ENCODE measurements at regions not wholly inside any gene's neighbourhood (a gene's known extent, or its start where the extent isn't known, plus 50 kb on each side); places are given as distances from the start of the nearest gene placed in this dataset.

GRCh38 chr6:87995461-87995860 is 52.2 kb upstream of the SPACA1 start:
- DNase-seq: no peak

GRCh38 chr6:87993356-87993755 is 54.3 kb upstream of the SPACA1 start:
- no peak for DNase-seq

DNA sequence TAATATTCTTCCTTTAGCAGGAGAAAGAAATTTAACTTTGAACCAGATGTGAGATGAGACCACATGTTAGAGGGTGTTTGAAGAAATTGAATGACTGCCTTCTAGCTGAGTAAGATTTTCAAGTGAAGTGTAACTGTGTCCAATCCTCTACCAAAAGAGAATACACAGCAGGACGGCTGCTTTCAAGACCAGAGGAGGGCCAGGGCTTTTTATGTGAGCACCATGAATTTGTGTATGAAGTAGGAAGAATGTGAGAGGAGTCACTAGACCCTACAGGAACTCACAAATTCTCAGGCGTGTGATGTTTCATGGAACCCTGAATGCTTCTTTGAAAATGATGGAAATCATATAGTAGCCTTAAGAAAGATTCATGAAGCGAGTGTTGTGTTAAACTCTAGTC is 56.8 kb upstream of the SPACA1 start:
- no peak for DNase-seq

DNA sequence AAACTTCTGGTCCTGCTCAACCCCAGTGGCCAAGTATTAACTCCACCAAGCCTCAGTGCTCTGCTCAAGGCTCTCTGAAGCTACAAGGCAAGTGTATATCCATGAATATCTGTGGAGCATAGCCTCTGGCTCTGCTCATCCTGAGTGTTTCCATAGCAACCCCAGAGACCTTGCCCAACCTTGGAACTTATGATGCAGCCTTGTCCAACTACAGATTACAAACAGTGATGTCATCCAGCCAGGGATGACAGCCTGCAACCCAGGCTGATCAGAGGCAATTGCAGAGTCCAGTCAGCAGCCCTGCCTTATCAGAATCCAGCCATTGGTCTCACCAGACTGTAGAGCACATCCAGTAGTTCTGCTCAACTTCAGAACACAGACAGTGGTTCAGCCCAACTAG is 65.5 kb upstream of the SPACA1 start:
- DNase-seq: no peak

GRCh38 chr6:87979737-87980136 is 67.9 kb upstream of the SPACA1 start:
- DNase-seq: no peak

GRCh38 chr6:87976616-87977015 is 71.0 kb upstream of the SPACA1 start:
- DNase-seq: no peak

- DNase-seq: no peak
These were observed 72.1 kb upstream of the SPACA1 start for GRCh38 chr6:87975561-87975960.

GRCh38 chr6:87972279-87972678 is 75.4 kb upstream of the SPACA1 start:
- DNase-seq: no peak

DNA sequence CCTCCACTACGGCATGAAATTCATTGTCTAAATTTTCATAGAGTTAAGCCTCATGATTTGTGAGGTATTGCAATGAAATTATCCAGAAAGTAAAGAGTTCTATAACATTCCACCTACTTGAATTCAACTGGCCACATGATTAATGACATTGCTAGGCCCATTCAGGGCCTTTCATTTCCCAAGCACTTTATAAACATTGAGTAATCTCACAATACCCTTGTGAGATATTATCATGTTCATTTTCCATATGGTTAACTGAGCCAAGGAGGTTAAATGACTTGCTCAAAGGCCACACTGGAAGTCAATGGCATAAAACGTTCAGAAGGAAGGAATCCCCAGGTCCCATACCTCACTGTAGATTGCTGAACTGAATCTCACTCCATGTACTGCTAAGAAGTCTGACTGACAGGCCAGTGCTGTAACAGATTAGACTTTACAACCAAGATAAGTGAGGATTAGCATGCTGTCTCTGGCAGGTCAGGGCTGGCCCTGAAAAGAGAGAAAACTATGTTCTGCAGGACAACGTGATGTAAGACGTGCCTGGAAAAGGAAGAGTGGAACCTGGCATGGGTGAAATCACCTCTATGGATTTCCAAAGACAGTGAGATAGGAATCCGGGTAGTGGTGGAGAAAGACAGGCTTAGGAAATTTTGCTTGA is 75.9 kb upstream of the SPACA1 start:
- DNase-seq: no peak

GRCh38 chr6:87968435-87969278 is 79.0 kb upstream of the SPACA1 start:
- DNase-seq: no peak

DNA sequence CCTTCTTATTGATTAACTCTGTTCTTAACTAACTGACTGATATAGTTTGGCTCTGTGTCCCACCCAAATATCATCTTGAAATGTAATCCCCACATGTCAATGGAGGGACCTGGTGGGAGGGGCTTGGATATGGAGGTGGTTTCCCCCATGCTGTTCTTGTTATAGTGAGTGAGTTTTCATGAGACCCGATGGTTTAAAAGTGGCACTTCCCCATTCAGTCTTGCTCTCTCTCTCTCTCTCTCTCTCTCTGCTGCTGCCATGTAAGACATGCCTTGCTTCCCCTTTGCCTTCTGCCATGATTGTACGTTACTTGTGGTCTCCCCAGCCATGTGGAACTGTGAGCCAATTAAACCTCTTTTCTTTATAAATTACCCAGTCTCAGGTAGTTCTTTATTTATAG is 81.8 kb upstream of the SPACA1 start:
- DNase-seq: no peak

DNA sequence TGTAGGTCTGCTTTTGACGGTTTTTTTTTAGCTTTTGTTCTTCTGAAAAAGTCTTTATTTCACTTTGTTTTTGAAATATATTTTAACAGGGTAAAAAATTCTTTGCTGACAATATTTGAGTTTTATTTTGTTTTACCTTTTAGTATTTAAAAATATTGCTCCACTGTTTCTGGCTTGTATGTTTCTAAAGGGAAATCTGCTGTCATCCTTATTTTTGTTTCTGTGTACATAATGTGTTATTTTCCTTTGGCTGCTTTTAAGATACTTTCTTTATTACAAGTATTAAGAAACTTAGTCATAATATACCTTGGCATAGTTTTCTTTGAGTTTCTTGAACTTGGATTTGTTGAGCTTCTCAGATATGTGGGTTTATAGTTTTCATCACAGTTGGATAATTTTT is 88.6 kb upstream of the SPACA1 start:
- DNase-seq: no peak

GRCh38 chr6:87951751-87952150 is 95.9 kb upstream of the SPACA1 start:
- DNase-seq: no peak

DNA sequence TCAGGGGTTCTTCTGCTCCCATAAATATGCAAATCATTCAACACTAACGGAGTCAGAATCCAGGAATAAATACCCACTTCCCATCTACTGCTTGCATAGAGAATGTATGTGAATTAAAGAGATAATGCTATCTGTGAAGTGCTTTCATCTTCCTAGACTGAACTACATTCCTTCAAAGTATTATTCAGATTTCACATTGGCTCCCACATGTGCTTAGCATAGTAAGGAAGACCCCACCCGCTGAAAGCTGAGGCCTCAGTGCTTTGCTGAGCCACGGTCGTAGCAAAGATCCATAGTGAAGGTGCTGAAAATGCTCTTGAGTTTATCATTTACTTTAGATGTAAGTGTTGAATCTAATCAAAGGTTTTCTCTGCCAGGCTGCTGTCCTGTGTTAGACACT is 97.0 kb upstream of the SPACA1 start:
- no peak for DNase-seq

- no peak for DNase-seq
These were observed 98.4 kb upstream of the SPACA1 start for GRCh38 chr6:87949194-87949593.

- DNase-seq: no peak
These were observed 101.0 kb upstream of the SPACA1 start for GRCh38 chr6:87946669-87947068.

DNA sequence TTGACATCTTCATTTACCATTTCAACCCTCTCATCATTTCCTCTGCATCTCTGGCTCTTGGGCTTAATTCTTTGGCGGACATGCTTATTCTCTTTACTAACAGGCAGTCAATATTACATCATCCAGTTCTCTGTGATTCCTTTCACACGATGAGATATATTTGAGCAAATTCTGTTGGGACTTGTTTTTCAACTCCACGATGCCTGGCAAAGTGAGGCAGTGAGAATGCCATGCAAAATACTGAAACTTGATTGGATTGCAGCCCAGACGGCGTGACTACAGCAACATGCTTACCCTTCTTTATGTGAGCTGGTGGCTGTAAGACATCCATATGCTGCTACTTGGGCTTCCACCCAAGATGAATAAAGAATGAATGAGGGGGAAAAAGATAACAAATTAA is 101.7 kb upstream of the SPACA1 start:
- DNase-seq: no peak

DNA sequence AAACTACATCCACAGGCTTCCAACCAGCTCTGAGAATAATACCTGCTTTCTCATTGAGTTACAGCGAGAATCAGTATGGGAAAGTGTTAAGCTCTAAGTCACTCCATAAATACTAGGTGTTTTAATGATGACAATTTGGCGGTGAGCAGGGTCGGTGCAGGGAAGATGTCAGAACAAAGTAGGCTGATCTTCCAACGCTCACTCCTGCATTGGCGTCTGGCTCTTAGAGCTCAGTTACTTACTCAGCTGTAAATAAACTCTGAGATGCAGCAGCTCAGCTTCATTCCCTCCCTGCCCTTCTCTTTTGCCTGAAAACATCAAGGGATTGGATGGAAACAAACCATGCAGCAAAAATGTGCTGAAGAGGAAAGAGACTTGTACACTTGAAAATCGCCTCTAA is 102.5 kb upstream of the SPACA1 start:
- no peak for DNase-seq

GRCh38 chr6:87944541-87944954 is 103.1 kb upstream of the SPACA1 start:
- no peak for DNase-seq

GRCh38 chr6:87943191-87943590 is 104.5 kb upstream of the SPACA1 start:
- no peak for DNase-seq

DNA sequence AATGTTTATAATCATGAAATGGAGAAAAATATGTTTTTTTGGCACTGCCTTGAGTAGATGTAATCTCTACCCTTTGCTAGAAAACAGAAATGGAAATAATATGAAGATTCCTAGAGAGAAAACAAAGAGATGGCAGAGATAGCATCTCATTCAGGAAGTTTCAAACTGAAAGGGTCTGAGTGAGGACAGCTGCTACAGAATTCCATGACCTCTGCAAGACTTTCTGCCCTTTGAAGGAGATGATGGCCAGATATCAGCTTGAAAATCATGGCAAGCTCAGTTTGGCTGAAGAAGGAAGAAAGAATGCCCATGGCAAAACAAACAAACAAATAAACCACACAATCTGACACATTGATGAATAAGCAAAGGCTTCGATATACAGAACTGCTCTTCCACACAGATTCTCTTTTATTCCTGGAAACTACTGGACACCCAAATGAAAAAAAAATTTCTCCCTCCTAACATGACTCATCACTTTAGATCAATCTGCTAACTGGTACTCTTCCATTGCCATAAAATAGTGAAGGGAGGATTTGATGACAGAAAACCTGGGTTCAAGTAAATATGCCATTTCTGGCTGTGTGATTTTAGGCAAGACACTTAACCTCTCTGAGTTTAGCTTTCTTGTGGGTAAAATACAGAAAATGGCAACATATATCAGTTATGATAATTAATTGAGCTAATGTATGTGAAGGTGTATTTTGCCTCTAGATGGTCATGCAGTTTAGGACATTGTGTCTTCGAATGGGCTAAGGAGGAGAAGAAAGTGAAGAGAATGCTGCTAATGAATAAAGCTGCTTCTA is 105.9 kb upstream of the SPACA1 start:
- no peak for DNase-seq

DNA sequence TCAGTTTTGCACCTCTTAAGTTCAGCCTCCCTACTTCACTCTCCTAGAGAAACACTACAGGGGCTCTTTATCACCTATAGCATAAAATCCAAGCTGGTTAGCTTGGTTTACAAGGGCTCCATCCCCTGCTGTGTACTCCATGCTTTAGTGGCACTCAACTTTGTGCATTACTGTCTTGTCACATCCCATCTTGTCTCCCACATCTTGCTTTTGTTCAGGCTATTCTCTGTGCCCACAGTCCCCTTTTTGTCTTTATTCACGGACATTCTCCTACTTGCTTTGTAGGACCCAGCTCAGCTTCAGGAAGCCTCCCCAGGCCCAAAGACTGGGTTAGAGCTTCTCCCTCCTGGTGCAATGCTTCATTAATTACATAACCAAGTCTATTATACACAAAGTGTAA is 107.9 kb upstream of the SPACA1 start:
- no peak for DNase-seq

- no peak for DNase-seq
These were observed 109.4 kb upstream of the SPACA1 start for GRCh38 chr6:87938287-87938686.

DNA sequence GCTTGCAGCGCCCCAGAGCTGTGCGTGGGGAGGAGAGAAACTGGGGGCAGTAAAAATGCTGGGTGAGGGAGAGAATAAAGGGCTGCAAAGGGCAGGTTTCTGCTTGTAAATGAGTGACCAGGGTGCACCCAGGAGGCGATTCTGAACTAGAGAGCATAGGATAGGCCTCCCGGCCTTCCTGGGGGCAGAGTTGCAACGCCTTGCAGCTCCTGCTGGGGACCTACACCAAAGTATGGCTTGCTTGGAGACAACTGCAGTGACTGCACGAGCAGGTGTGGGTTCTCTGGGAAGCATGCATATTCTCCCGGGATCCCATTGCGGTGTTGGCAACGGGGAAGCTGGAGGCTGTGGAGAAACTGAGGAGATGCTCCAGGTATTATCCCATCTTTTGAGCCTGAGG is 111.6 kb upstream of the SPACA1 start:
- no peak for DNase-seq
